NCI-H1048 (cell line): ENCODE measurements at regions not wholly inside any gene's neighbourhood (a gene's known extent, or its start where the extent isn't known, plus 50 kb on each side); places are given as distances from the start of the nearest gene placed in this dataset.

ENCODE experiments used
- DNase-seq: peaks from one replicate; lab custom pipeline; 2025; lab: John Stamatoyannopoulos, UW

DNA sequence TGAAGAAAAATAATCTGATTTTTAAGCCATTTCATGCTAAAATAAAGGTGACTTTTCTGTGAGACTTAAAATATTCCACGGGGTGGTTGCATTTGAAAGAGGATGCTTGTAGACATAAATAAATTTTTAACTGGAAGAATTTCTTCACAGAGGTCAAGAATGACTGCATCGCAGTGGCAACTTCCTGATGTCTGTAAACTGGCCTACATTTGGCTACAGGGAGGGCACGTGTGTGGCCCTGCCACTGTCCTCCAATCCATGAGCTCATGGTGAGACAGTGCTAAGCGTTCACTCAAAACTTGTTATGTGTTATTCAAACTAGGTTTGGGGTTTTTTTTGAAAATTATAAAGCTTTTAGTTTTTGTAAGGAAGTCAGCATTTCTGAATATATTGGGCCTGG is 1089.3 kb downstream of the EFNB2 start:
- DNase-seq, result no peak

DNA sequence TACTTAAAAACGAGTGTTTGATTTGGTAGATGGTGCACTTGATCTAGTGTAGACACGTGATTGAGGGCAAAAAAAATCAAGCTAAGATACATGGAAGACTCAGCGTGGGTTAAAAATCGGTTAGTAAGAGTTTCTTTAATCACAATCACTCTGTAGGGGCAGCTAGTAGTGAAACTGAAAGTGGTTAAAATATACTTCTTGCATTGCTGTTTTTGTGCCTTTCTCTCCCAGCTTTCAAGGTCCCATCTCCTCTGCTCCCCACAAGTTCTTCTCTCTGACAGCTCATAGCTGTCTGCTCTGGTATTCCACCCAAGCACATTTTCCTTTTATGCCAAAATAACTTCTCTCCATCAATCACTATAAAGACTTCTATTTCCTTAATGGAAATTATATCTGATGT is 1089.7 kb downstream of the EFNB2 start:
- DNase-seq, result no peak

DNA sequence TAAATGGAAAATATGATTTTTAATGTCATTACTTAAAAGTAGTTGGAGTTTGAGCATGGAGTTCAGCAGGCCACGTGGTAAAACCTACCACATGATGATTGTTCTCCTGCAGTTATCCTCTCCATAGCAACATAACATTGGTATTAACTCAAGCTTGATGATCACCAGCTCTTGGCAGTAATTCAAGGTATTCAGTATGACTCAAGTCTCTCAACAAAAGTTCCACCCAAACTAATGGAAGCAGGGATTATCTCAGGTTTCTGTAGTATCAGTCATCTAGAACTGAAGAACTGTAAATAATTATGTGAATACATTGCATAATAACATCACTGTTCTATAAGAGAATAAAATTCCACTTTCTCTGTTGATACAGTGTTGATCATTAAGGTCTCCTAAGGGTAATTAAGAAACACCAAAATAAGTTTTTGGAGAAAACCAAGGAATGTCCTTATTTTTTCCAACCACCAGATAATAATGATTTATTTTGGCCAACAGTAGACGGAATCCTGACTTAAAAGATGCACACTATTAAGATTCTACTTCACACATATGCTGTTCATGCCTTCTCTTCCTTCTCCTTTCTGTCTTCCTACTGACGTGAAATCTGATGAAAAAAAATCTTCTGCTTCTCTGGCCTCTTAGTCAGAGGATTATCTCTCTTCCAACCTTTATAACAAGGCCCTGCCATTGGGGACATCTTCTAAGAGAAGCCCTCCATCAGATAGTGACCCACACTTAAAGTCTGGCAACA is 1092.3 kb downstream of the EFNB2 start:
- peak; percentile 77 for DNase-seq

DNA sequence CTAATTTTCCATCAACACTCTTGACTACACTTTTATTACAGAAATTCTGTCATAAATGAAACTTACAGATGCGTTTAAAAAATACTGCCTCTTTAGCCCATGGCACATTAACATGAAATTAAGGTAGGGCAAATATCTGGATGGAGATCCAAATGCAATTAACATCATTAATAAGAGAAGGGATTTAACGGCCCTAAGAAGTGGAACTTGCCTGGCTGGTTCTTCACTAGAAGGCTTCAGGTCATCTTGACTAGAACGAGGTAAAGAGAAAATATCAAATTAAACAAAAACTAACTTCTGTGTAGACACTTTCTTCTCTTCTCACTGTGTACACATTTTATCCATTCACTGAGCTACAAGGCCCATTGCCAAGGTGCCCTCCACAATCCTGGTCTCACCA is 1093.4 kb downstream of the EFNB2 start:
- DNase-seq, result no peak

DNA sequence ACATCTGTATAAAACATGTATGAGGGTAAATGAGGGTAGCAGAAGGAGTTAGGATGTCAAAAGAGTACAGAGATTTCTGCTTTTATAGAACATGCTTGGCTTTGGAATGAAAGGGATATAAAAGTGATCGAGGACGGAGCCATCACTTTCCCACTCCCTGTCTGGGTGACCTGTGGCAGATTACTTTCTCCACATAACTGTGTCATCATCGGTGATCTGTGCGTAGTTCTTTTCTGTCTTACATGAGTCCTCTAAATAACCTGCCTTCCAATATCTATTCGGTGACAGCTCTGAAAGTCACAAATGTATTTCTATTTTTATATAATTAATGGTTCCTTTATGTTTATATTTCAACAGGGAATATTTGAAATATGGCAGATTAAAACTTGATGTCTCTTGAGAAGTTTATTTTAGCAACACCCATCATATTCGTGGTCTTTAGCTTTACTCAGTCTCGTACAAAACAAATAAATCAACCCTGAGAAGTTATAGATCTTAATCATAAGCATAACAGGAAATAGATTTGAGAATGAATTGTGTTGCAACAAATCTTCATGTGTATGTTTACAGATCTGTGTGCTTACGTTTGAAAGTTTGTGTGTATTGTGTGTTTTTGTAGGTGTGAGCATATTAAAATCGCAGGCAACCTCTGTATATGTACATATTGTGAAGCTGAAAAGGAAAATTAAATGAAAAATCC is 1094.3 kb downstream of the EFNB2 start:
- DNase-seq, result no peak

DNA sequence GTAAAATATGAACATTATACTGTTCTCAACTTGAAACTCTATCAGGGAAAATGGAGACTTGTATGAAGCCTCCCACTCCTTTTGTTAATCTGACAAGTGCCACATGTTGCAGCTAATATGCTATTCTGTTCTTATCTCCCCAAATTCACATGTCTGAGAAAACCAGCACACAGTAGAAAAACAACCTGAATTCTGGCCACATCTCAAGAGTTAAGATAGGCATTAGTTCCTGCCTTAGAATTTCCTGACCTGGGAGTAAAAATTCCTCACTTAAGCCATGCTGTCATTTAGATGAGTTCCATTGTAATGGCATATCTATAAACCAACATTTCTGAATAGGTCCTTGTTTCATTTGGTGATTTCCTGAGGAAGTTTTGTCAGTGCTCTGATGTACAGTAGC is 1098.5 kb downstream of the EFNB2 start:
- DNase-seq, result no peak

DNA sequence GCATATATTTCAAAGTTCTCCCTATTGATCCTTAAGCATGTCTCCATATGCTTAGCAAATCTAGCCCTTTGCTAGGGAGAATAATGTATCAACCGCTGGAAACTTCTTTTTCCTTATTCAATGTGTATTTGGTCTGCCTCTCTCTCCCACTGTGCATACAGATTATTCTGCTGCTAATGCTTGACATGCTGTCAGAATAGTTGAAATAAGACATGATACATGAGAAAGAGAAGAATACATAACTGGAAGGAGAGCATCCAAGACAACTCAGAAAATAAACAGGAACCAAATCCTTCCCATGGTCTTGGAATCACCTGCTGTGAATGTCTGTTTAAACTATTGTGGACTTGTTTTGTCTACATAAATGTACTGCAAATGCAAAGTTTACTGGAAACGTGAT is 1103.0 kb downstream of the EFNB2 start:
- no peak for DNase-seq

DNA sequence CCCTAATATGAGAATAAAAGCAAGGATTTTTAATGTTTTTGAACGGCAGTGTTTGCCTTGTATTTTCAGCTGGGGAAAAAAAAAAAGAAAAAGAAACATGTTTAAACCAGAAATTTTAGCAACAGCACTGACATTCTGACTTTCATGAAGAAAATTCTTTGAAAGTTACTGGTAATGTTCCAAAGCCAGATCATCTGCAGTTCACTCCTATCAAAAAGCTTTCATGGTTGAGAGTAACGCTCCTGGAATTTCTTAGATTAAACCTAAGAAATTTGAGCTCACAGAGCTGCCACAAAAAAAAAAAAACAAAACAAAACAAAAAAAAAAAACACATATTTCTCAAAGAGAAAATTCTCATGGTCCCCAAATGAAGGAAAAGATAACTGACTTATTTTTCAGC is 1106.7 kb downstream of the EFNB2 start:
- DNase-seq, result no peak

DNA sequence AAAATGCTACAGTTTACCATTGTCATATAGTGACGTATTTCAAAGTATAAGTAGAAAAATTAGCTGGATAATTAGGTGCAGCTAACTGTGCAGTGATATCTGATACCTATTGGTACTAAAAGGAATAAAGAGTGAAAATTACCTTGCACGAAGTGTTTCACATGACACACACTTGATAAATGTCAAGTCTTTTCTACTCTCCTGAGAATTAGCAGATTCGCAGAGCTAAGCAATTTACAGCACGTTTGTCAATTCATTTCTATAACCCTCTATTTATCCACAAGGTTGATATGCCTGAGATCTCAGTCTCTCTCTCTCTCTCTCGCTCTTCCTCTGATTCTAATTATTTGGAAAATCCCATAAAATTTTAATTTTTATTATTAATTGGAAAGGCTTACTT is 1109.0 kb downstream of the EFNB2 start:
- no peak for DNase-seq

DNA sequence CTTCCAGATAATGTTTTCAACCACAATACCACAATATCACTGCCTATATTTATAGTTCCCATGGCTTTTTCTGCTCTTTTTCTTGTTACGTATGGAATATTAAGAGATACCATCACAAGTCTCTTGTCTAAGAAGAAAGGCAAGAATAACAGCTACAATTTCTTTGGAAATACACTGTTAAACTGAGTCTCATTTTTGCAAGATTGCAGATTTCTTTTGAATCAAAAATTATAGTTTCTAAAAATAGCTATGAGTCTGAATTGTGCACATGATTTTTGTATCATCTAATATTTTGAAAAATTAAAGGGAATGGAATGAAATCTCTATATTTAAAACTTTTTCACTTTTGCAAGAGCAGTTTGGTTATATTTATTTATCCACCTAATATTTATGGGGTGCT is 1120.8 kb downstream of the EFNB2 start:
- DNase-seq, result no peak

DNA sequence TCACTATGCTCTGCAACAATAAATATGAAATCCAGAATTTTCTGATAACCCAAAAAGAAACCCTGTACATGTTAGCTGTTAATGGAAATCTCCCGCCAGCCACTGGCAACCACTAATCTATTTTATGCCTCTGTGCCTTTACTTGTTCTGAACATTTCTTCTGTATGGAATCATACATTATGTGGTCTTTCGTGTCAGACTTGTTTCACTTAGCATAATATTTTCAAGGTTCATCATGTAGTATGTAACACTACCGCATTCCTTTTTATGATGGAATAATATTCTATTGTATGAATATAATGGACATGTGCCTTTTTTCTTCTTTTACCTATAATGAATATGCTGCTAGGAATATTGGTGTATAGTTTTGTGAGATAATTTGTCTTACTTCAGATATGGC is 1123.3 kb downstream of the EFNB2 start:
- no peak for DNase-seq

DNA sequence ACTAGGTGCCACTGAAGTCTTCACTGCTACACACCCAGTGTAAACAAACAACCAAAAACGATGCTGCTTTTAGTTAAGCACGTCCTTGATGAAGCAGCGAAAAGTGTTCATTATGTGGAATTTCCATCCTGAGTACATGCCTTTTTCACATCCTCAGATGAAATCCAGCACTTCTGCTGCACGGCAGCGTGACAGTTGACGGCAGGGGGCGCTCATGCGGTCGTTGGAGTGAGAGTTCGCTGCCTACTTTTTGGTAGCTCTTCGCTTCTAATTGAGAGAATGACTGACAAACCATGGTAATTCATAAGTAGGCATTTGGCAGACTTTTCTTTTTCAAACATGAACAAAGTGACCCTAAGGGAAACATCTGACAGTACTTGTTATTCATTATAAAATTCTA is 1124.9 kb downstream of the EFNB2 start:
- DNase-seq, result no peak

DNA sequence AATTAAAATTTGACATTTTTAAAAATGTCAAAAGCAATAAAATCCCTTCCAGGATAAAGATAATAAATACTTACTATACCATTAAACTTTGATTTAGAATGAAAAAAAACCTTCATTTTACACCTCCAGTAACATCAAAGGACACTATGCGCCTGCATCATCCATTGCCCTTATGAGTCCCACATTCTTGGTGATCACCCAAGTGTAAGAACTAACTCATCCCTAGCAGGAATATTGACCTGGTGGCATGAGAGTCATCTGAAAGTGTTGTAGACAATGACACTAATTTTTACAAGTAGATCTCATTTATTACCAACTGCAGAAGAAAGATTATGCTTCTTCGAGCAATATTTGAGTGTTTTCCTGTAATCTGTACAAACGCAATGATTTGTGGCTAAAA is 1128.9 kb downstream of the EFNB2 start:
- DNase-seq, result no peak

DNA sequence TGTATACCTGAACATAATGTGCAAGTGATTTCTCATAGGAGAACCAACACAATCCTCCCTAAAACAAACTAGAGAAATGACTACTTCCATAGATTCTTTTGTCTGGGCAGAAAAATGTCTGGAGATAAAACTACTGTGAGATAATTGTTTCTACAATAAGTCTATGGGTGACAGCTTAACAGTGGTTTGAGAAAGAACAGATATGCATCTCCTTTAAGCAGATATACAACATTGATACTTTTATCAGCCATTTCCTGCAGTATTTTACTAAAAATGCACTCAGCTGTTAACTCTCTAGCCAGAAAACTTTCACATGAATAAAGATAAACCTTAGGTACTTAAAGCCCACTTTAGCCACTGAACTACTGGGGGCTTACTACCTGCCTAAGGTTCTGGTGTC is 1132.4 kb downstream of the EFNB2 start:
- no peak for DNase-seq

DNA sequence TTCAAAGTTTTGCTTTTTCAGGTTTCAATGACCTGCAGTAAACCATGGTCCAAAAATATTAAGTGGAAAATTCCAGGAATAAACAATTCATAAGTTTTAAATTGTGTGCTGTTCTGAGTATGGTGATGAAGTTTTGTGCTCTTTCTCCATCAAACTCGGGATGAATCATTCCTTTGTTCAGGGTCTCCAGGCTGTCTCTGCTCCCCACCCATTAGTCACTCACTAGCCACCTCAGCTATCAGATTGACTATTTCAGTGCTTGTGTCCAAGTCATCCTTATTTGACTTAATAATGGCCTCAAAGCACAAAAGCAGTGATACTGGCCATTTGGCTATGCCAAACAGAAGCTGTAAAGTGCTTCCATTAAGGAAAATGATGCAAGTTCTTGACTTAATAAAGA is 1140.4 kb downstream of the EFNB2 start:
- no peak for DNase-seq

DNA sequence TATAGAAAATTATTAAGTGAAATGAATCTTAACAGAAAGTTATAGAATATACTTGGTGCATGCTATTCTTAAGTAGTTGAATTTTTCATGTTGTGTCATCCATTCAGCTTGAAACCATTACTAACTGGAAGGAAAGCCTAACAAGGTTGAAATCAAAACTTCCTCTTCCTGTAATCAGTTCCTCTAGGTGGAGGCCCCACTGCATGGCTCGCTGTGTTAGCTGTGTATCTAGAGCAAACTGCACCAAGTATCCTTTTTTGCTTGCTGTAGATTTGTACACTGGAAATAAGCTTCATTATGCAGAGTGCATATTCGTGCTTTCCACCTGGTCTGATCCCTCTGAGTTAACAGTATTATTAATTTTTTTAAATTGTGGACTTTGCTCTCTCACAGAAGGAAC is 1146.1 kb downstream of the EFNB2 start:
- DNase-seq, result no peak

DNA sequence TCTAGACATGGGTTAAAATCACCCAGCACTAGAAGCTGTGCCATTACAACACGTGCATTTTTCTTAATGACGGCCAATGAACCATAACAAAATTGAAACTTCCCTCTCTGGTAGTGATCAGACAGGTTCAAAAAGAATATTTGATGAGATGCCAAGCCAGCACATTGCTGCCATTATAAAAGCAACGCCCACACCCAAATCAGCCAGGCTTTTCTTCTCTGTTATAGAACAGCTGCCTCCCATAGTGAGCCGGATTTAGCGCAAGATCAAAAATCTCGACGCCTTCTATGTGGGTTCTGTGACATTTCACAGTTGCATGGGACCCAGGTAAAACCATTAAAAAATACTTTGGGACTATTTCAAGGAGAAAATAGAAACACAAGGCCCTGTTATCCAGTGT is 1158.0 kb downstream of the EFNB2 start:
- DNase-seq, result no peak

DNA sequence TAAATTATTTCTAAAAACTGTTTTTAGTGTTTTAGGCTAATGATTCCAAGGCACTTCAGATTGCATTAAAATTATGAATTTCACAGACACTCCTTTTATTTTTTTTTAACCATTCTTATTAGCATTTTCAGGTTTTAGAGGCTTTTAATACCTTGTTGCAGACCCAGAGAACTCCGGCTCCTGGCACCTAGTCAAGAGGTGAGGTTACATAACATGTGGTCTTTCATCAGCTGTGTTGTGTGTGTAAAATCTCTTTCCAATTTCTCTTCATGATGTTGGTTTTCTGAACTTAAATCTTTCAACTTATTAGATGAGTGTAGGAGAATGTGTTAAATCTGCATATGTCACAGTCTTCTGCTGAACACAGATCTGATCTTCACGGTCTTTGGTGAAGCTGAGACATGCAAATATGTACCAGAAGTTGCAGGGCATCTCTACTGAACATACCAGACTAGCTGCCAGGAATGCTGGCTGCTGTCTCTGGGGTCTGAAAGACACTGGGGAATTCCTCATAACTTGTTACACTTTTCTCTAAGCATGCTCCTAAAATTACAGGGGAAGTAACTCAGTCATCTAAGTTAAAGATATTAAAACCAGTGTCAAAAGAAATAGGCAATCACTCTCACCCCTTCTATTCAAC is 1165.3 kb downstream of the EFNB2 start:
- no peak for DNase-seq

DNA sequence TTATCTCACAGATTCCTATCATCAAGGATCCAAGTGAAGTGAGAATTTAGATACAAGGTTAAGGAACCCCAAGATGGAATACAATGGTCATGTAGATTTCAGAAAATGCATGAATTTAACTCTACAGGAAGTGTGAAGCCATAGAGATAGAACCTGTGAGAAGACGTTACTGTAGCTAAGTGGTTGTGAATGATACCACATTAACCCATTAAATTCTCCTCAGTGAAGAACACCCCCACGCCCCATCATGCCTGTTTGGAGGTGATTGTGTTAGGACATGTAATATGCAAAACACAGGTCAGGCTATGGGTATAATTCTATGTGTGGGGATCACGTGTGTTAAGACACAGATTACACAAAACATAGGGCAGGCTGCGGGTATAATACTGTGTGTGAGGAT is 1166.7 kb downstream of the EFNB2 start:
- DNase-seq, result no peak

DNA sequence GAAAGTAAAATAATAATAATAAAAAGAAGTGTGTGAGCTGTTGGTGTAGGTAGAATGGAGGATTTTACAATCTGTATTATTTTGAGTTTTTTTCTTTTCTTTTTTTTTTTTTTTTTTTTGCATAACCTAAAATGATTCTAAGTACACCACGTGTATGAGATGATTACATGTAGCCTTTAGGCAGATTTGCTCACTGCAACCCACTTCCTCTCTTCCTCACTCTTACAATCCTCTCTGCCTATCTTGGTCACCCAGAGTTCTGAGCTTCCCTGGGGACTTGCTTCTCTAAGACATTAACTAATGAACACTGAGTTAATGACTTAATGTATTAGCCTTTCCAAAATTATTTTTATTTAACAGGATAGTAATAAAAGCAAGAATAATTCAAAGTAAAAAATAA is 1169.6 kb downstream of the EFNB2 start:
- DNase-seq, result no peak

DNA sequence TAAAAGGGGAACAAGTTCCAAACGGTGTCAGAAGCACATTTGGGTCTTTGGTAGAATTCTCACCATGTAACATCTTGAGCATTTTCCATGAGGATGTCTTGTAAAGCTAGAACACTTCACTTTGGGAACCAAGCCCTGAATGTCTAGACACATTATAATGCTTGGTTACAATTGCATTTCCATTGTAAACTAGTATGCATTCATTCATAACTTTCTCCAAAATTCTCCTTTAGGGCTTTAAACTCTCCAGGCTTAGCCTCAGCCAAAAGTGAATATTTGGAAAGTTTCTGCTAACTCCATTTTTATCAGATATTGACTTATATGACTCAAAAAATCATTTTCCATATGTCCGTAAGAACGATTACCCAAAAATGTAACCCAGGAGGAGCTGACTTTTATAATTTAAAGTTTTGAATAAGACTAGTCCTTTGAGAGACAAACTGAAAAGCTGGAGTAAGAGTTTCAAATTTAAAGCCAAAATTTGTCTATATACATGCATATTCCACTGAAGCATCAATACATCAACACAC is 1170.4 kb downstream of the EFNB2 start:
- no peak for DNase-seq

DNA sequence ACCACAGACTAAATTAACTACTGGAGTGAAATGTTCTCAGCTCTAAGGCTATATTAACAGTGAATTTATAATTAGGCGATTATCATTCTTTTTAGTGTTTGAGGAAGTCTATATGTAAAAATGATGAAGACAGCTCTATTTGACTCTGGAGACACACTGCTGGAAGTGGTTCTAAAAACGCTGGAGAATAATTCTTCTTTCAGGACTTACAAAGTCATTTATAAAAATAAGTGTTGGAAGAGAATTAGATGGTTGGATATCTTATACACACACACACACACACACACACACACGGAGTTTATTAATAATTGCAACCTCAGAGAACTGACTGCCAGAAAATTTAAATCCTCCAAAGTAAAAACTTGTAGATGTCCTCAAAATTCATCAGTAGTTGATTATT is 1171.3 kb downstream of the EFNB2 start:
- no peak for DNase-seq
